H1 (cell line): ENCODE measurements at regions not wholly inside any gene's neighbourhood (a gene's known extent, or its start where the extent isn't known, plus 50 kb on each side); places are given as distances from the start of the nearest gene placed in this dataset.
A peak's percentile ranks its signal among the peaks of the same experiment; 100 is the strongest.

Experiments used
- CTCF ChIA-PET: fragments of 300-600 bp; sonication (Branson Sonifier 250); formaldehyde crosslinking; loops from one replicate; lab custom pipeline; 2021; ENCODE audit not compliant: partially characterized antibody; lab: Charles Lee
- POLR2A ChIA-PET: fragments of 300-600 bp; sonication (Branson Sonifier 250); formaldehyde crosslinking; loops from one replicate; lab custom pipeline; 2021; ENCODE audit warnings: inconsistent platforms; ENCODE audit not compliant: partially characterized antibody; lab: Charles Lee
- DNase-seq, 2 experiments: peaks; one replicate each; pipeline versions ENCODE4 v3.0.0 to v3.0.0-alpha.2; 2010 to 2022; ENCODE audit warnings: low spot score in 2 of 2, low read depth in 1 of 2, mixed read lengths in 1 of 2
- FAIRE-seq: peaks from 2 replicates; lab custom pipeline; 2011; peaks lifted over from hg19 to GRCh38; lab: Jason Lieb, UNC
- H2AFZ ChIP-seq: 2 replicates; pipeline ENCODE4 v1.8.1; 2012; ENCODE audit warnings: low read length, inconsistent platforms
- H2AK5ac ChIP-seq: 2 replicates; pipeline ENCODE4 v1.6.1; 2013; ENCODE audit warnings: low read depth, low read length
- H2BK120ac ChIP-seq: replicated peaks from 2 replicates; pipeline ENCODE3; 2013; ENCODE audit warnings: low read depth, low read length, inconsistent platforms
- H2BK12ac ChIP-seq: 2 replicates; pipeline ENCODE4 v1.6.1; 2013; ENCODE audit warnings: low read depth, low read length
- H2BK15ac ChIP-seq: 2 replicates; pipeline ENCODE4 v1.6.1; 2013; ENCODE audit warnings: low read length
- H2BK20ac ChIP-seq: 2 replicates; pipeline ENCODE4 v1.6.1; 2013; ENCODE audit warnings: low read length
- H2BK5ac ChIP-seq: 2 replicates; pipeline ENCODE4 v1.6.1; 2013; ENCODE audit warnings: low read depth, low read length
- H3K14ac ChIP-seq: 2 replicates; pipeline ENCODE4 v1.6.1; 2013; ENCODE audit warnings: inconsistent platforms; ENCODE audit not compliant: insufficient read length
- H3K18ac ChIP-seq: 2 replicates; pipeline ENCODE4 v1.6.1; 2013; ENCODE audit warnings: low read length; ENCODE audit errors: extremely low read depth
- H3K23ac ChIP-seq: 2 replicates; pipeline ENCODE4 v1.6.1; 2013; ENCODE audit warnings: inconsistent platforms; ENCODE audit not compliant: insufficient read length
- H3K23me2 ChIP-seq: 2 replicates; pipeline ENCODE4 v1.6.1; 2013; ENCODE audit warnings: low read depth, low read length
- H3K27ac ChIP-seq: 2 replicates; pipeline ENCODE4 v1.6.1; 2011; ENCODE audit warnings: low read depth, low read length, inconsistent platforms
- H3K27me3 ChIP-seq, 4 experiments: replicated peaks in 1 of 4; 1 replicate in 1 of 4; 2 replicates in 3 of 4; pipeline versions ENCODE4 v1.6.1 to v1.8.1; 2011 to 2013; ENCODE audit warnings: low read length in 3 of 4, mild to moderate bottlenecking in 3 of 4, inconsistent platforms in 2 of 4, mixed read lengths in 2 of 4, moderate library complexity in 1 of 4; ENCODE audit not compliant: control insufficient read depth in 3 of 4, insufficient read depth in 3 of 4; ENCODE audit errors: extremely low read depth in 1 of 4
- H3K36me3 ChIP-seq, 4 experiments: 2 replicates each; pipeline versions ENCODE4 v1.6.1 to v1.8.1; 2011 to 2013; ENCODE audit warnings: mild to moderate bottlenecking in 4 of 4, low read length in 3 of 4, moderate library complexity in 2 of 4, control low read depth in 1 of 4, inconsistent platforms in 1 of 4; ENCODE audit not compliant: insufficient read depth in 4 of 4, control insufficient read depth in 2 of 4
- H3K4ac ChIP-seq: replicated peaks from 2 replicates; pipeline ENCODE3; 2013; ENCODE audit warnings: low read length, low read depth, mixed read lengths, inconsistent platforms; ENCODE audit not compliant: insufficient read length
- H3K4me1 ChIP-seq, 4 experiments: replicated peaks in 1 of 4; 1 replicate in 1 of 4; 2 replicates in 3 of 4; pipeline versions ENCODE4 v1.6.1 to v1.8.1; 2011 to 2013; ENCODE audit warnings: low read length in 3 of 4, inconsistent platforms in 2 of 4, mixed read lengths in 1 of 4; ENCODE audit not compliant: insufficient read depth in 4 of 4, control insufficient read depth in 3 of 4
- H3K4me2 ChIP-seq, 2 experiments: 2 replicates each; pipeline versions ENCODE4 v1.6.1 to v1.8.1; 2011 to 2013; ENCODE audit warnings: low read depth in 2 of 2, low read length in 2 of 2, control low read depth in 1 of 2, inconsistent platforms in 1 of 2, mild to moderate bottlenecking in 1 of 2; ENCODE audit not compliant: insufficient read depth in 1 of 2
- H3K4me3 ChIP-seq, 4 experiments: fragments of 200-600, 300-600 bp in 1 of 4; sonication (generic), shearing (Covaris generic), sonication (Bioruptor Twin) in 1 of 4; 2 replicates each; pipeline versions ENCODE4 v1.5.1 to v1.8.1; 2011 to 2016; ENCODE audit warnings: low read length in 4 of 4, low read depth in 3 of 4, control low read depth in 2 of 4, inconsistent platforms in 2 of 4, mild to moderate bottlenecking in 2 of 4, mixed read lengths in 1 of 4, moderate library complexity in 1 of 4; ENCODE audit not compliant: insufficient read depth in 2 of 4; ENCODE audit errors: extremely low read depth in 1 of 4
- H3K56ac ChIP-seq: replicated peaks from 2 replicates; pipeline ENCODE3; 2013; ENCODE audit warnings: low read depth, mild to moderate bottlenecking, mixed read lengths, low read length, inconsistent platforms; ENCODE audit not compliant: insufficient read length
- H3K79me1 ChIP-seq: 2 replicates; pipeline ENCODE4 v1.6.1; 2013; ENCODE audit warnings: low read depth, low read length, control low read depth
- H3K79me2 ChIP-seq, 2 experiments: 2 replicates each; pipeline versions ENCODE4 v1.6.1 to v1.8.1; 2012 to 2013; ENCODE audit warnings: low read length in 2 of 2, mild to moderate bottlenecking in 2 of 2, inconsistent platforms in 1 of 2; ENCODE audit not compliant: insufficient read depth in 2 of 2, control insufficient read depth in 1 of 2
- H3K9ac ChIP-seq, 4 experiments: replicated peaks in 1 of 4; 1 replicate in 1 of 4; 2 replicates in 3 of 4; pipeline versions ENCODE4 v1.6.1 to v1.8.1; 2011 to 2013; ENCODE audit warnings: low read depth in 3 of 4, low read length in 3 of 4, control low read depth in 2 of 4, mild to moderate bottlenecking in 2 of 4, moderate library complexity in 2 of 4, inconsistent platforms in 1 of 4; ENCODE audit errors: extremely low read depth in 1 of 4
- H3K9me3 ChIP-seq, 2 experiments: 2 replicates each; pipeline versions ENCODE4 v1.6.1 to v1.8.1; 2012 to 2013; ENCODE audit warnings: mild to moderate bottlenecking in 2 of 2, moderate library complexity in 2 of 2, control low read depth in 1 of 2, inconsistent platforms in 1 of 2, low read depth in 1 of 2, low read length in 1 of 2, mixed read lengths in 1 of 2; ENCODE audit not compliant: insufficient read depth in 2 of 2
- H4K20me1 ChIP-seq, 2 experiments: replicated peaks in 1 of 2; 2 replicates each; pipeline versions ENCODE3 to v1.8.1; 2011 to 2013; ENCODE audit warnings: inconsistent platforms in 2 of 2, low read length in 2 of 2, mild to moderate bottlenecking in 1 of 2; ENCODE audit not compliant: insufficient read depth in 2 of 2, control insufficient read depth in 1 of 2
- H4K5ac ChIP-seq: 2 replicates; pipeline ENCODE4 v1.6.1; 2013; ENCODE audit warnings: low read length, low read depth, mixed read lengths, inconsistent platforms; ENCODE audit not compliant: insufficient read length
- H4K8ac ChIP-seq: 2 replicates; pipeline ENCODE4 v1.8.0; 2013; ENCODE audit warnings: mild to moderate bottlenecking, moderate library complexity, low read length, inconsistent platforms; ENCODE audit not compliant: insufficient read depth; ENCODE audit errors: extremely low read depth
- H4K91ac ChIP-seq: replicated peaks from 2 replicates; pipeline ENCODE3; 2013; ENCODE audit warnings: low read length, mixed read lengths, inconsistent platforms; ENCODE audit not compliant: insufficient read length
- BCL11A ChIP-seq, 2 experiments: IDR thresholded peaks; one replicate each; pipeline ENCODE4 v1.6.1; 2011; ENCODE audit warnings: low read depth in 2 of 2, low read length in 2 of 2, mild to moderate bottlenecking in 2 of 2
- JUND ChIP-seq: IDR thresholded peaks from 2 replicates; pipeline ENCODE4 v1.6.1; 2011; ENCODE audit warnings: mild to moderate bottlenecking, improper control_type of control experiment, low read length
- MAX ChIP-seq: IDR thresholded peaks from 2 replicates; pipeline ENCODE4 v1.6.1; 2012; ENCODE audit warnings: inconsistent platforms
- PHF8 ChIP-seq: fragments of 200-600 bp; sonication (generic); conservative IDR thresholded peaks from 2 replicates; pipeline ENCODE4 v1.7.1; 2012; ENCODE audit warnings: low read depth, mild to moderate bottlenecking, inconsistent platforms, low read length, moderate library complexity
- RBBP5 ChIP-seq: IDR thresholded peaks from 2 replicates; pipeline ENCODE4 v1.7.1; 2012; ENCODE audit warnings: low read depth, mild to moderate bottlenecking, inconsistent platforms, low read length, moderate library complexity, borderline replicate concordance
- SP4 ChIP-seq: IDR thresholded peaks from 2 replicates; pipeline ENCODE4 v1.6.1; 2012; ENCODE audit warnings: low read length, inconsistent platforms
- WGBS, 2 experiments: shearing (Covaris generic) in 1 of 2; methylation state at CpG; one replicate each; pipeline versions ENCODE4 v1.1.6 to v1.1.7; 2013 to 2015; ENCODE audit warnings: low lambda C conversion rate in 2 of 2, mixed read lengths in 2 of 2, inconsistent platforms in 1 of 2, low coverage in 1 of 2, missing lambda C conversion rate in 1 of 2; ENCODE audit not compliant: insufficient replicate concordance in 2 of 2, insufficient coverage in 1 of 2, insufficient read length in 1 of 2; ENCODE audit errors: extremely low coverage in 1 of 2, missing lambda C conversion rate in 1 of 2; 5-methylcytosine and 5-hydroxymethylcytosine counted together

- H3K18ac ChIP-seq, result no peak overlapping the region
- H3K27me3 ChIP-seq, result no peaks in the 10 kb centered on the region
- 84% methylated on average over 11 of the region's 11 CpGs; no CpG with 5 or more reads in 1 of the 2 experiments for WGBS, 2 experiments
- no peak overlapping the region for H4K8ac ChIP-seq
- no peaks in the 10 kb centered on the region for H4K20me1 ChIP-seq
- no peak overlapping the region for H2BK5ac ChIP-seq
- TF ChIP-seq MAX, result no peak
- TF ChIP-seq JUND, result no peak
- no peak for TF ChIP-seq PHF8
- TF ChIP-seq BCL11A (IDR thresholded peaks at IDR 0.05; ENCODE audit: low read depth in 2 of 2, low read length in 2 of 2), result no peak
- no peak for TF ChIP-seq SP4
- no peak for TF ChIP-seq RBBP5
- no peak overlapping the region for H2AK5ac ChIP-seq
- H3K4me3 ChIP-seq, result no peak overlapping the region
- no peak overlapping the region for H4K91ac ChIP-seq
- DNase-seq, result no peak
- no peak overlapping the region for H3K23ac ChIP-seq
- H2BK120ac ChIP-seq, result peak overlapping the region; percentile 66
- CTCF ChIA-PET, result interaction anchor here (0.6 kb wide), 1 partner anchor 433 kb away, joined by 3 read pairs; no protein-coding TSS in a partner anchor
- no peaks in the 10 kb centered on the region for H3K79me1 ChIP-seq
- H3K4ac ChIP-seq, result no peak overlapping the region
- no peak overlapping the region for H2AFZ ChIP-seq
- no peak overlapping the region for H3K56ac ChIP-seq
- H2BK20ac ChIP-seq, result no peak overlapping the region
- no peak overlapping the region for H3K4me2 ChIP-seq
- no peak overlapping the region for H4K5ac ChIP-seq
- no peak overlapping the region for H3K27ac ChIP-seq
- no peaks in the 10 kb centered on the region for H3K36me3 ChIP-seq
- no peak overlapping the region for H2BK15ac ChIP-seq
- H3K14ac ChIP-seq, result no peak overlapping the region
- no peak overlapping the region for H2BK12ac ChIP-seq
- no peak overlapping the region for H3K9ac ChIP-seq
- no peak for FAIRE-seq
- no peaks in the 10 kb centered on the region for H3K9me3 ChIP-seq
- no peaks in the 10 kb centered on the region for H3K23me2 ChIP-seq
- H3K4me1 ChIP-seq, result no peaks in the 10 kb centered on the region
- no peaks in the 10 kb centered on the region for H3K79me2 ChIP-seq
- POLR2A ChIA-PET, result interaction anchor here (0.7 kb wide), 1 partner anchor 8 kb away, joined by 3 read pairs; no protein-coding TSS in a partner anchor
Observed at GRCh38 chr3:70658513-70659310, 346.3 kb upstream of the MDFIC2 start.
